ENCODE measurements at regions not wholly inside any gene's neighbourhood (a gene's known extent, or its start where the extent isn't known, plus 50 kb on each side); places are given as distances from the start of the nearest gene placed in this dataset.

GRCh38 chr4:144213371-144213770 is 72.9 kb upstream of the GYPA start:
- Histone ChIP-seq H2BK20ac (ENCODE audit: low read length) (no peak overlapping the region), H3K27ac (ENCODE audit: low read depth, low read length) (no peak overlapping the region), H3K79me1 (ENCODE audit: low read depth, low read length) (no peaks in the 10 kb centered on the region), H3K27me3 (replicated peaks in 1 of 4; ENCODE audit: control insufficient read depth in 3 of 4, extremely low read depth in 1 of 4, insufficient read depth in 3 of 4, low read length in 3 of 4) (no peaks in the 10 kb centered on the region), H2BK15ac (ENCODE audit: low read length) (no peak overlapping the region), H3K9me3 (ENCODE audit: insufficient read depth in 2 of 2, low read depth in 1 of 2, low read length in 1 of 2) (no peaks in the 10 kb centered on the region), H3K56ac (replicated peaks; ENCODE audit: insufficient read length, low read depth, low read length) (no peak overlapping the region), H3K4me1 (replicated peaks in 1 of 4; ENCODE audit: control insufficient read depth in 3 of 4, insufficient read depth in 4 of 4, low read length in 3 of 4) (no peaks in the 10 kb centered on the region), H3K18ac (ENCODE audit: extremely low read depth, low read length) (no peak overlapping the region), H4K91ac (replicated peaks; ENCODE audit: insufficient read length, low read length) (no peak overlapping the region), H3K4ac (replicated peaks; ENCODE audit: insufficient read length, low read depth, low read length) (no peak overlapping the region), H2AFZ (ENCODE audit: low read length) (no peak overlapping the region), H3K4me2 (ENCODE audit: insufficient read depth in 1 of 2, low read depth in 2 of 2, low read length in 2 of 2) (no peak overlapping the region), H2BK5ac (ENCODE audit: low read depth, low read length) (no peak overlapping the region), H2AK5ac (ENCODE audit: low read depth, low read length) (no peak overlapping the region), H3K14ac (ENCODE audit: insufficient read length) (no peak overlapping the region), H4K20me1 (replicated peaks in 1 of 2; ENCODE audit: control insufficient read depth in 1 of 2, insufficient read depth in 2 of 2, low read length in 2 of 2) (no peaks in the 10 kb centered on the region), H4K8ac (ENCODE audit: extremely low read depth, insufficient read depth, low read length) (no peak overlapping the region), H3K79me2 (ENCODE audit: control insufficient read depth in 1 of 2, insufficient read depth in 2 of 2, low read length in 2 of 2) (no peaks in the 10 kb centered on the region), H2BK12ac (ENCODE audit: low read depth, low read length) (no peak overlapping the region), H3K9ac (replicated peaks in 1 of 4; ENCODE audit: extremely low read depth in 1 of 4, low read depth in 3 of 4, low read length in 3 of 4) (no peak overlapping the region), H3K23ac (ENCODE audit: insufficient read length) (no peak overlapping the region), H4K5ac (ENCODE audit: insufficient read length, low read depth, low read length) (no peak overlapping the region), H3K4me3 (ENCODE audit: extremely low read depth in 1 of 4, insufficient read depth in 2 of 4, low read depth in 3 of 4, low read length in 4 of 4) (no peak overlapping the region), H3K23me2 (ENCODE audit: low read depth, low read length) (no peaks in the 10 kb centered on the region), H2BK120ac (replicated peaks; ENCODE audit: low read depth, low read length) (no peak overlapping the region), H3K36me3 (ENCODE audit: control insufficient read depth in 2 of 4, insufficient read depth in 4 of 4, low read length in 3 of 4) (no peaks in the 10 kb centered on the region)
- DNase-seq (ENCODE audit: low read depth in 1 of 2, low spot score in 2 of 2) (no peak), FAIRE-seq (no peak)
- WGBS, 2 experiments (ENCODE audit: extremely low coverage in 1 of 2, insufficient coverage in 1 of 2, insufficient read length in 1 of 2, insufficient replicate concordance in 2 of 2, low coverage in 1 of 2, low lambda C conversion rate in 2 of 2, missing lambda C conversion rate in 1 of 2): 92% methylated on average over 4 of the region's 4 CpGs; no CpG with 5 or more reads in 1 of the 2 experiments
- CTCF ChIA-PET (ENCODE audit: partially characterized antibody): no interaction called here
- POLR2A ChIA-PET (ENCODE audit: partially characterized antibody): no interaction called here
- TF ChIP-seq NANOG (IDR thresholded peaks at IDR 0.05; ENCODE audit: insufficient read depth, low read depth, low read length, poor library complexity, severe bottlenecking): no peak
- no peak for TF ChIP-seq CBX8 (IDR thresholded peaks at IDR 0.05; ENCODE audit: borderline replicate concordance, low read depth, low read length)
- no peak for TF ChIP-seq BCL11A (IDR thresholded peaks at IDR 0.05; ENCODE audit: low read depth in 2 of 2, low read length in 2 of 2)
- TF ChIP-seq CTBP2 (IDR thresholded peaks at IDR 0.05; ENCODE audit: borderline replicate concordance, insufficient read depth, insufficient read length, low read length): no peak
- TF ChIP-seq CREB1 (IDR thresholded peaks at IDR 0.05): no peak
- no peak for TF ChIP-seq SUZ12 (IDR thresholded peaks at IDR 0.05; ENCODE audit: low read length)
- TF ChIP-seq RFX5 (IDR thresholded peaks at IDR 0.05; ENCODE audit: borderline replicate concordance, low read depth, low read length): no peak
- no peak for TF ChIP-seq SP4 (IDR thresholded peaks at IDR 0.05; ENCODE audit: low read length)
- no peak for TF ChIP-seq USF2 (IDR thresholded peaks at IDR 0.05; ENCODE audit: low read length)
- TF ChIP-seq, protein P1, sequence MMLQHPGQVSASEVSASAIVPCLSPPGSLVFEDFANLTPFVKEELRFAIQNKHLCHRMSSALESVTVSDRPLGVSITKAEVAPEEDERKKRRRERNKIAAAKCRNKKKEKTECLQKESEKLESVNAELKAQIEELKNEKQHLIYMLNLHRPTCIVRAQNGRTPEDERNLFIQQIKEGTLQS (IDR thresholded peaks at IDR 0.05; ENCODE audit: insufficient read depth, low read depth, low read length): no peak

Measured in H1 (cell line).